Suppressor macrophage treated with lipopolysaccharide for 1 hour (primary cell): ENCODE measurements at regions not wholly inside any gene's neighbourhood (a gene's known extent, or its start where the extent isn't known, plus 50 kb on each side); places are given as distances from the start of the nearest gene placed in this dataset.
"Not testable (repeated sequence)": the region's sequence is repeated elsewhere in the genome, so short reads cannot be mapped to it uniquely, and the experiment has no call there.

Experiments used
- DNase-seq, 3 donors: peaks; one replicate each; pipeline ENCODE4 v3.0.0-alpha.2; 2020 to 2022

- DNase-seq = no peak
Observed at GRCh38 chr1:47491341-47491753, 53.5 kb downstream of the FOXD2 start.

GRCh38 chr1:47495176-47495713 is 57.4 kb downstream of the FOXD2 start:
- no peak for DNase-seq

GRCh38 chr1:47498551-47498950 is 60.7 kb downstream of the FOXD2 start:
- DNase-seq = no peak

- DNase-seq = no peak
Observed at GRCh38 chr1:47501069-47501468, 63.2 kb downstream of the FOXD2 start.

GRCh38 chr1:47502746-47503370 is 65.0 kb downstream of the FOXD2 start:
- DNase-seq = no peak

GRCh38 chr1:47504840-47505239 is 67.0 kb downstream of the FOXD2 start:
- not testable (repeated sequence) for DNase-seq

- DNase-seq = no peak
Observed at GRCh38 chr1:47505267-47505666, 67.4 kb downstream of the FOXD2 start.

- no peak for DNase-seq
Observed at GRCh38 chr1:47506053-47506452, 68.2 kb downstream of the FOXD2 start.

GRCh38 chr1:47507144-47507543 is 69.3 kb downstream of the FOXD2 start:
- peak; percentile 12 to 34 (median 30) for DNase-seq

GRCh38 chr1:47507881-47508701 is 70.2 kb downstream of the FOXD2 start:
- peak; percentile 37 to 69 (median 61) for DNase-seq

GRCh38 chr1:47508702-47509431 is 71.0 kb downstream of the FOXD2 start:
- DNase-seq = no peak

GRCh38 chr1:47510282-47510811 is 72.5 kb downstream of the FOXD2 start:
- no peak for DNase-seq

- DNase-seq = no peak
Observed at GRCh38 chr1:47511825-47512224, 74.0 kb downstream of the FOXD2 start.

GRCh38 chr1:47513393-47513792 is 75.5 kb downstream of the FOXD2 start:
- no peak for DNase-seq

- DNase-seq = no peak
Observed at GRCh38 chr1:47514229-47514628, 76.4 kb downstream of the FOXD2 start.

- no peak for DNase-seq
Observed at GRCh38 chr1:47515164-47515789, 77.4 kb downstream of the FOXD2 start.

- DNase-seq = no peak
Observed at GRCh38 chr1:47517946-47518345, 80.1 kb downstream of the FOXD2 start.

- no peak for DNase-seq
Observed at GRCh38 chr1:47519491-47519890, 81.6 kb downstream of the FOXD2 start.

GRCh38 chr1:47519971-47520370 is 82.1 kb downstream of the FOXD2 start:
- DNase-seq = no peak

- DNase-seq = no peak
Observed at GRCh38 chr1:47521034-47521881, 83.4 kb downstream of the FOXD2 start.

- no peak for DNase-seq
Observed at GRCh38 chr1:47522935-47523834, 85.3 kb downstream of the FOXD2 start.
